Fibroblast of lung (primary cell): ENCODE measurements at regions not wholly inside any gene's neighbourhood (a gene's known extent, or its start where the extent isn't known, plus 50 kb on each side); places are given as distances from the start of the nearest gene placed in this dataset.

Experiments used
- EZH2 ChIP-seq: IDR thresholded peaks from 2 replicates; pipeline ENCODE4 v1.5.1; 2012; ENCODE audit warnings: low read length, control low read depth, mild to moderate bottlenecking; ENCODE audit errors: missing control alignments
- TF ChIP-seq, protein P1 (sequence below), 2 donors: IDR thresholded peaks in 1 of 2; conservative IDR thresholded peaks in 1 of 2; 1 replicate in 1 of 2; 2 replicates in 1 of 2; pipeline ENCODE4 v1.5.1; 2011 to 2012; ENCODE audit warnings: low read length in 2 of 2, control low read depth in 1 of 2, inconsistent platforms in 1 of 2, low read depth in 1 of 2, mild to moderate bottlenecking in 1 of 2

DNA sequence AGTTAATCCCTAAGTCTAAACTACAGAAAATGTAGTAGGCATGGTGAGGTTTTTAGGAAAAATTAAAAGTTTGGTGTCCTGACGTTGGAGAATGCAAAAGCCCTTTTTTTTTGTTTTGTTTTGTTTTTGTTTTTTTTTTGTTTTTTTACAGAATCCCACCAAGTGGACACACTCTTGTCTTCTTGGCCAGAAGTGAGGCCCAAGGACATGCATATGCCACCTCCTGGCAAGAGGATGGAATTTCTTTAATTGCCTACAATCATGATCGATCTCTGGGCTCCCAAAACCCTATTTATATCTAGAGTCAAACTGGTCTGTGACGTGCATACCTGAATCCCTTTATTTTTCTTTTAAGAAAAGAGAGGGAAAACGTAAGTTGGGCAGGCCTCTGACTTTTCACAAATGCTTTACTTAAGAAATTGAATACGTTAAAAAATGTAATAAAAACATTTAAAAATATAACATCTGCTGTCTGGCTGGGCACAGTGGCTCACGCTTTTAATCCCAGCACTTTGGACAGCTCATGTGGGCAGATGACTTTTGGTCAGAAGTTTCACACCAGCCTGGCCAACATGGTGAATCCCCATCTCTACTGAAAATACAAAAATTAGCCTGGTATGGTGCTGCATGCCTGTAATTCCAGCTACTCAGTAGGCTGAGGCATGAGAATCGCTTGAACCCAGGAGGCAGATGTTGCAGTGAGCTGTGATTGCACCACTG lies 502.7 kb downstream of the CBLN2 start:
- no peak for TF ChIP-seq EZH2
- TF ChIP-seq, protein P1, sequence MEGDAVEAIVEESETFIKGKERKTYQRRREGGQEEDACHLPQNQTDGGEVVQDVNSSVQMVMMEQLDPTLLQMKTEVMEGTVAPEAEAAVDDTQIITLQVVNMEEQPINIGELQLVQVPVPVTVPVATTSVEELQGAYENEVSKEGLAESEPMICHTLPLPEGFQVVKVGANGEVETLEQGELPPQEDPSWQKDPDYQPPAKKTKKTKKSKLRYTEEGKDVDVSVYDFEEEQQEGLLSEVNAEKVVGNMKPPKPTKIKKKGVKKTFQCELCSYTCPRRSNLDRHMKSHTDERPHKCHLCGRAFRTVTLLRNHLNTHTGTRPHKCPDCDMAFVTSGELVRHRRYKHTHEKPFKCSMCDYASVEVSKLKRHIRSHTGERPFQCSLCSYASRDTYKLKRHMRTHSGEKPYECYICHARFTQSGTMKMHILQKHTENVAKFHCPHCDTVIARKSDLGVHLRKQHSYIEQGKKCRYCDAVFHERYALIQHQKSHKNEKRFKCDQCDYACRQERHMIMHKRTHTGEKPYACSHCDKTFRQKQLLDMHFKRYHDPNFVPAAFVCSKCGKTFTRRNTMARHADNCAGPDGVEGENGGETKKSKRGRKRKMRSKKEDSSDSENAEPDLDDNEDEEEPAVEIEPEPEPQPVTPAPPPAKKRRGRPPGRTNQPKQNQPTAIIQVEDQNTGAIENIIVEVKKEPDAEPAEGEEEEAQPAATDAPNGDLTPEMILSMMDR (conservative IDR thresholded peaks at IDR 0.05 in 1 of 2, IDR thresholded peaks at IDR 0.05 in 1 of 2; ENCODE audit: low read depth in 1 of 2, low read length in 2 of 2): peak in 1 of 2 donors; percentile 15
